A549 (cell line): ENCODE measurements at regions not wholly inside any gene's neighbourhood (a gene's known extent, or its start where the extent isn't known, plus 50 kb on each side); places are given as distances from the start of the nearest gene placed in this dataset.

Experiments used
- MAFK ChIP-seq: fragments of 450-650 bp; IDR thresholded peaks from 2 replicates; pipeline ENCODE4 v1.6.1; 2014; ENCODE audit not compliant: partially characterized antibody
- SMC3 ChIP-seq: fragments of >200 bp; sonication (Bioruptor Twin); formaldehyde crosslinking; IDR thresholded peaks from 3 replicates; pipeline ENCODE4 v1.6.1; 2018; ENCODE audit warnings: inconsistent platforms
- USF2 ChIP-seq: fragments of 450-650 bp; IDR thresholded peaks from 2 replicates; pipeline ENCODE4 v1.6.1; 2014; ENCODE audit warnings: antibody characterized with exemption
- TF ChIP-seq, protein P1 (sequence below): fragments of >200 bp; sonication (Bioruptor Twin); formaldehyde crosslinking; IDR thresholded peaks from 3 replicates; pipeline ENCODE4 v1.5.1; 2016

DNA sequence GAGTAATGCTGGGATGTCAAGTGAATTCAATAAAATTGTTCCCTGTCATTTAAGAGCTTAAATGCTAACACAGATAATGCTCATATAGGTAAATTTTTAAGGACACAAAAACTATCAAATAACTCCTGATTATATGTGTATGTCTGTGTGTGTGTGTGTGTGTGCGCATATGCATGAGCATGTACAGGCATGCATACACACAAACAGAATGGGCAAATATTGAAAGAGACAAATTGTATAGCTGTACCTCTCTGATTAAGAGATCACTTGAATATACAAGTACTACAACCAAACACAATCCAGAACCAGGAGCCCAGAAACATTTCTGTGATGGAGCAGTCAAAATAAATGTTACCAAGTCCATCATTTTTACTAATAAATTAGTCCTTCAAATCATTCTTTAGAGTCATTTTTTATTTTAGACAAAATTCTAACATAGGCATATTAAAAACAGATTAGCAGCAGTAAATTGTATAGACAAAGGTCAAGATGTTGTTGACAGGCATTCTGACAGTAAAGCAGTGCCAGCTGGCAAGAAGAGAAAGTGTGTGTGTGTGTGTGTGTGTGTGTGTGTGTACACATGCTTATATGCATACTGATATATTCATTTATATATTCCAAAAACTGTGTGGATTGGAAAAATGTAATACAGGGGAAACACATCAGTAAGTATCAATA lies 145.3 kb downstream of the CD47 start:
- TF ChIP-seq, protein P1, sequence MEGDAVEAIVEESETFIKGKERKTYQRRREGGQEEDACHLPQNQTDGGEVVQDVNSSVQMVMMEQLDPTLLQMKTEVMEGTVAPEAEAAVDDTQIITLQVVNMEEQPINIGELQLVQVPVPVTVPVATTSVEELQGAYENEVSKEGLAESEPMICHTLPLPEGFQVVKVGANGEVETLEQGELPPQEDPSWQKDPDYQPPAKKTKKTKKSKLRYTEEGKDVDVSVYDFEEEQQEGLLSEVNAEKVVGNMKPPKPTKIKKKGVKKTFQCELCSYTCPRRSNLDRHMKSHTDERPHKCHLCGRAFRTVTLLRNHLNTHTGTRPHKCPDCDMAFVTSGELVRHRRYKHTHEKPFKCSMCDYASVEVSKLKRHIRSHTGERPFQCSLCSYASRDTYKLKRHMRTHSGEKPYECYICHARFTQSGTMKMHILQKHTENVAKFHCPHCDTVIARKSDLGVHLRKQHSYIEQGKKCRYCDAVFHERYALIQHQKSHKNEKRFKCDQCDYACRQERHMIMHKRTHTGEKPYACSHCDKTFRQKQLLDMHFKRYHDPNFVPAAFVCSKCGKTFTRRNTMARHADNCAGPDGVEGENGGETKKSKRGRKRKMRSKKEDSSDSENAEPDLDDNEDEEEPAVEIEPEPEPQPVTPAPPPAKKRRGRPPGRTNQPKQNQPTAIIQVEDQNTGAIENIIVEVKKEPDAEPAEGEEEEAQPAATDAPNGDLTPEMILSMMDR = no peak
- TF ChIP-seq USF2 (no peak), MAFK (no peak), SMC3 (no peak)
